ENCODE measurements at regions not wholly inside any gene's neighbourhood (a gene's known extent, or its start where the extent isn't known, plus 50 kb on each side); places are given as distances from the start of the nearest gene placed in this dataset.
"Not testable (repeated sequence)": the region's sequence is repeated elsewhere in the genome, so short reads cannot be mapped to it uniquely, and the experiment has no call there.

DNA sequence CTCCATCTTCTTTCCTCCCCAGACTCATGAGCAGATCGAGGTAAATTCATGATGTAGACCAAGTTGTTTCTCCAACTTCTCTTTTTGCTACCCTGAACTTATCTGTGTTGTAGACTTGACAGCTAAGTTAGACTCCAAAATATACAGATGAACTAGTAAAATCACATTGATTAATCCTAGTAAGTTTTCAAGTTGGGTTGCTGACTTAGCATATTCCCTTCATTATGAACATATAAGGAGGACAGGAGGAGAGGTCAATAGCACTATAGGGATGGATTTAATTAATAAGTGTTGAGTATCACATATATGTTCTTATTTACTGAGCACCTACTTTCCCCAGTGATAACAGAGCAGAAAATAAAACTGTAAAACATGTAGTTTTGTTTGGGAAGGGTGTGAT lies 227.3 kb downstream of the TINAG start:
- no peak overlapping the region for H3K4me3 ChIP-seq (ENCODE audit: low read depth, low read length)
- TF ChIP-seq, protein P1, sequence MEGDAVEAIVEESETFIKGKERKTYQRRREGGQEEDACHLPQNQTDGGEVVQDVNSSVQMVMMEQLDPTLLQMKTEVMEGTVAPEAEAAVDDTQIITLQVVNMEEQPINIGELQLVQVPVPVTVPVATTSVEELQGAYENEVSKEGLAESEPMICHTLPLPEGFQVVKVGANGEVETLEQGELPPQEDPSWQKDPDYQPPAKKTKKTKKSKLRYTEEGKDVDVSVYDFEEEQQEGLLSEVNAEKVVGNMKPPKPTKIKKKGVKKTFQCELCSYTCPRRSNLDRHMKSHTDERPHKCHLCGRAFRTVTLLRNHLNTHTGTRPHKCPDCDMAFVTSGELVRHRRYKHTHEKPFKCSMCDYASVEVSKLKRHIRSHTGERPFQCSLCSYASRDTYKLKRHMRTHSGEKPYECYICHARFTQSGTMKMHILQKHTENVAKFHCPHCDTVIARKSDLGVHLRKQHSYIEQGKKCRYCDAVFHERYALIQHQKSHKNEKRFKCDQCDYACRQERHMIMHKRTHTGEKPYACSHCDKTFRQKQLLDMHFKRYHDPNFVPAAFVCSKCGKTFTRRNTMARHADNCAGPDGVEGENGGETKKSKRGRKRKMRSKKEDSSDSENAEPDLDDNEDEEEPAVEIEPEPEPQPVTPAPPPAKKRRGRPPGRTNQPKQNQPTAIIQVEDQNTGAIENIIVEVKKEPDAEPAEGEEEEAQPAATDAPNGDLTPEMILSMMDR (IDR thresholded peaks at IDR 0.05; ENCODE audit: insufficient read depth, low read depth, low read length), result no peak
- no peak for DNase-seq (ENCODE audit: low read depth)

DNA sequence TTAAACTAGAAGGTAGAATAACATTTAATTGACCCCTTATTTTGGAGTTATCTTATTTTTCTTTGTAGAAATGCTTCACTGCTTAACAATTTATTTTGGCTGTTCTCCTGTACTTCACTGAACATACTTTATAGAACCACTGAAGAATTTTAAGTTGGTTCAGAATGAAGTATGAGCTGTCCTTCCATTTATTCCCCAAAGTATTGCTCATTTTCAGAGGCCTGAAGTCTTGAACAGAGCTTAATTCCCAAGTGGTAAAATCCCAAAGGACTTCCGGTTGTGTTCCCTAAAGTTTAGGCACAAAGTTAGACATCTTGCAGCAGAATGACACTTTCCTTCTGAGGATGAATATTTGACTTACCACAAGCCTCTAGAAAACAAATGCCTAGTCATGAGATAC lies 233.3 kb downstream of the TINAG start:
- H3K4me3 ChIP-seq (ENCODE audit: low read depth, low read length), result no peak overlapping the region
- TF ChIP-seq, protein P1 (IDR thresholded peaks at IDR 0.05; ENCODE audit: insufficient read depth, low read depth, low read length), result no peak
- no peak for DNase-seq (ENCODE audit: low read depth)

DNA sequence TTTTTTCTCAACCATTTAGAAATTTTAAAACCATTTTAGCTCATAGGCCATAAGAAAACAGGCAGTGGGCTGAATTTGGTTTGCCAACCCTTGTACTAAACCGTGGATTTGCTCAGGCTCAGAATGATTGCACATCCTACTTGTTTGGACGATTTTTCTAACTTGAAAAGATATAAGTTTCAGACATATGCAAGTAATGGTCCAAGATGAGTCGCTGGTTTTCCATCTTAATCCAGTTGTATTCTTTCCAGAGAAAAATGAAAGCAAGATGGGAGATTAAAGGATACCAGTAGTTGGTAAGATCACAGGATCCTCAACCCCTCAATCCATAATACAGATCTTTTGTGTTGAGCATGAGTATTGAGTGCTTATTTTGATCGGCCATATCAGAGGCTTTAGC lies 250.9 kb downstream of the TINAG start:
- DNase-seq (ENCODE audit: low read depth), result peak; percentile 7
- no peak overlapping the region for H3K4me3 ChIP-seq (ENCODE audit: low read depth, low read length)
- TF ChIP-seq, protein P1 (IDR thresholded peaks at IDR 0.05; ENCODE audit: insufficient read depth, low read depth, low read length), result no peak

DNA sequence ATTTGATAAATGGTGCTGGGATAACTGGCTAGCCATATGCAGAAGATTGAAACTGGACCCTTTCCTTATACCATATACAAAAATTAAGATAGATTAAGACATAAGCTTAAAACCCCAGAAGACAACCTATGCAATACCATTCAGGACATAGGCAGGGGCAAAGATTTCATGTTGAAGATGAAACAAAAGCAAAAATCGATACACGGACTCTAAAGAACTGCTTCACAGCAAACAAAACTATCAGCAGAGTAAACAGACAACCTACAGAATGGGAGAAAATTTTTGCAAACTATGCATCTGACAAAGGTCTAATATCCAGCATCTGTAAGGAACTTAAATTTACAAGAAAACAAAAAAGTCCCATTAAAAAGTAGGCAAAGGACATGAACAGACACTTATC lies 255.9 kb downstream of the TINAG start:
- not testable (repeated sequence) for H3K4me3 ChIP-seq (ENCODE audit: low read depth, low read length); DNase-seq (ENCODE audit: low read depth)

DNA sequence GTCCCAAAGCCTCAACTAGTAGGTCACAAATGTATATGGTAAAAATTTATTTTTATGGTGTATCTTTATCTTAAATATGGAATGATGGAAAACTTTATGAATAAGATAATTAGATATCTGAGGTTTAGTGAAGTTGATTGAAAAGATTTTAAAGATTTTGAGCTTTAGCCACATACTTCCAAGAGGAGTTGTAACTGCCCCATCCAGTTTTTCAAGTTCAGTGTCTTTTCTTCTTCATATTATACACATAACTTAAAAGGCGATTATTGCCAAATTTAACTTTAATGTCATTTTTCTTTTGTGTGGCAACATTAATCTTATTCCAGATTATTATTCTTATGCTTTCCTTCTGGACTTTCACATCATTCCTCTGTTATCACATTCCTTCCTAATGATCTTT lies 266.4 kb downstream of the TINAG start:
- H3K4me3 ChIP-seq (ENCODE audit: low read depth, low read length), result no peak overlapping the region
- TF ChIP-seq, protein P1 (IDR thresholded peaks at IDR 0.05; ENCODE audit: insufficient read depth, low read depth, low read length), result no peak
- no peak for DNase-seq (ENCODE audit: low read depth)

DNA sequence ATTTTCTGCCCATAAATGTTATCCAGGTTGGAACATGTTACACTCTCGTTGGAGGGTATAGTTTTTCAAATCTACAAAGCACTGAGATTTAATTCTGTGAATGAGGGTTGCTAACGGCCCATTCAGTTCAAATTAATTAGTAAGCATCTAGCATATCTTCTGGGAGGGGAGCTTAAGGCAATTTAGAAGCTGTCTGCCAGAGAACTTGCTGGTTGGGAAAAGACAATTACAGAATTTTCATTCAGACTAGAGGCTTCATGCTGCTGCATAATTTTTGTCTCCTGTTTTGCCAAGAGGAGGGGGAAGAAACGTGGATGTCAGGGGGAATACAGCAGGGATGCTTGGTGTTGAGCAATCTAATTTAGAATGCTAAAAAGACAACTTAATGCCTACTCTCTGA lies 268.3 kb upstream of the FAM83B start:
- no peak overlapping the region for H3K4me3 ChIP-seq (ENCODE audit: low read depth, low read length)
- TF ChIP-seq, protein P1 (IDR thresholded peaks at IDR 0.05; ENCODE audit: insufficient read depth, low read depth, low read length), result no peak
- DNase-seq (ENCODE audit: low read depth), result no peak

DNA sequence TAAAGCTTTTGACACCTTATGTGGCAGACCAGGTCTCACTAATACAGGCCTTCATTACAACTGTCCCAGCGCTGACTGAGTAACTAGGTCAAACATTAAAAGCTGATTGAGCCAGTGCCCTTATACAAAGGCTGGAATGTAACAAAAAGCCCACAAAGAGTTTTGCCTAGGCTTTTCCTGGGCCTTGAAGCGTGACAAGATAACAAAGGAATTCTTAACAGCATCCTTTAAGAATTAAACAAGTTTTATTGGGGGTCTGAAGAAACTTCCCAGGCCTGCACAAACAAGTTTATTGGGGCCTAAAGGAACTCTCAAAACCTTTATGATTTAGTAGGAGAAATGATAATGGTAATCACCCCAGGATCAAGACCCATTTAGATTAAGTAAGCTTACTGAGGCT lies 267.6 kb upstream of the FAM83B start:
- TF ChIP-seq, protein P1 (IDR thresholded peaks at IDR 0.05; ENCODE audit: insufficient read depth, low read depth, low read length), result no peak
- DNase-seq (ENCODE audit: low read depth), result peak; percentile 59

More for the DNA sequence above, 267.6 kb upstream of the FAM83B start:
- no peak overlapping the region for H3K4me3 ChIP-seq (ENCODE audit: low read depth, low read length)
